CD14-positive monocyte (primary cell): ENCODE measurements at regions not wholly inside any gene's neighbourhood (a gene's known extent, or its start where the extent isn't known, plus 50 kb on each side); places are given as distances from the start of the nearest gene placed in this dataset.

Experiments
- DNase-seq, 3 donors: peaks; one replicate each; pipeline ENCODE4 v3.0.0-alpha.2; 2011 to 2022
- H2AFZ ChIP-seq: 2 replicates; pipeline ENCODE4 v1.6.0; 2012; ENCODE audit warnings: mild to moderate bottlenecking, low read depth, low read length, inconsistent platforms; ENCODE audit not compliant: insufficient read depth, poor library complexity, severe bottlenecking
- H3K27ac ChIP-seq, 2 donors: 1 replicate in 1 of 2; 2 replicates in 1 of 2; pipeline ENCODE4 v1.5.1; 2012 to 2013; ENCODE audit warnings: low read length in 2 of 2, control low read depth in 1 of 2, inconsistent platforms in 1 of 2, low read depth in 1 of 2, mild to moderate bottlenecking in 1 of 2
- H3K27me3 ChIP-seq, 2 donors: one replicate each; pipeline versions ENCODE4 v1.6.0 to v1.6.1; 2011 to 2013; ENCODE audit warnings: low read length in 2 of 2; ENCODE audit not compliant: control insufficient read depth in 2 of 2, insufficient read depth in 2 of 2
- H3K36me3 ChIP-seq, 2 donors: replicated peaks in 1 of 2; 1 replicate in 1 of 2; 2 replicates in 1 of 2; pipeline versions ENCODE4 v1.5.1 to v1.6.1; 2012 to 2013; ENCODE audit warnings: low read length in 2 of 2, control low read depth in 1 of 2, inconsistent platforms in 1 of 2, mild to moderate bottlenecking in 1 of 2; ENCODE audit not compliant: insufficient read depth in 2 of 2, control insufficient read depth in 1 of 2
- H3K4me1 ChIP-seq, 2 donors: 1 replicate in 1 of 2; 2 replicates in 1 of 2; pipeline versions ENCODE4 v1.5.1 to v1.6.1; 2012 to 2013; ENCODE audit warnings: low read length in 2 of 2, control low read depth in 1 of 2, inconsistent platforms in 1 of 2, mild to moderate bottlenecking in 1 of 2, moderate library complexity in 1 of 2; ENCODE audit not compliant: insufficient read depth in 2 of 2, control insufficient read depth in 1 of 2
- H3K4me2 ChIP-seq: replicated peaks from 2 replicates; pipeline ENCODE3; 2012; ENCODE audit warnings: low read length, moderate library complexity, mild to moderate bottlenecking; ENCODE audit not compliant: poor library complexity, severe bottlenecking; ENCODE audit errors: extremely low read depth
- H3K4me3 ChIP-seq, 3 experiments: fragments of 200-600 bp in 1 of 3; sonication (generic) in 1 of 3; replicated peaks in 1 of 3; 1 replicate in 2 of 3; 2 replicates in 1 of 3; pipeline ENCODE4 v1.5.1; 2011 to 2013; ENCODE audit warnings: low read length in 3 of 3, mild to moderate bottlenecking in 3 of 3, control low read depth in 2 of 3, low read depth in 2 of 3, inconsistent platforms in 1 of 3, moderate library complexity in 1 of 3
- H3K79me2 ChIP-seq: 2 replicates; pipeline ENCODE4 v1.6.0; 2012; ENCODE audit warnings: mild to moderate bottlenecking, control low read depth, inconsistent platforms, low read length, moderate library complexity; ENCODE audit not compliant: insufficient read depth
- H3K9ac ChIP-seq: 2 replicates; pipeline ENCODE4 v1.6.0; 2017; ENCODE audit warnings: low read length, mild to moderate bottlenecking; ENCODE audit not compliant: insufficient read depth, poor library complexity, severe bottlenecking
- H3K9me3 ChIP-seq, 2 donors: replicated peaks in 1 of 2; 1 replicate in 1 of 2; 2 replicates in 1 of 2; pipeline versions ENCODE4 v1.5.1 to v1.6.1; 2012 to 2013; ENCODE audit warnings: low read length in 2 of 2, control low read depth in 1 of 2; ENCODE audit not compliant: control insufficient read depth in 1 of 2, insufficient read depth in 1 of 2
- H4K20me1 ChIP-seq: 2 replicates; pipeline ENCODE4 v1.6.0; 2012; ENCODE audit warnings: mild to moderate bottlenecking, low read length, control low read depth, moderate library complexity; ENCODE audit not compliant: insufficient read depth
- H3K27ac Mint-ChIP-seq, 7 donors: one replicate each; pipeline ENCODE4 v1.8.0; 2020; ENCODE audit warnings: mild to moderate bottlenecking in 7 of 7, mixed read lengths in 7 of 7, moderate library complexity in 6 of 7, inconsistent platforms in 2 of 7
- H3K27me3 Mint-ChIP-seq, 3 donors: one replicate each; pipeline ENCODE4 v1.8.0; 2021 to 2022; ENCODE audit warnings: low read depth in 3 of 3, mild to moderate bottlenecking in 3 of 3, mixed read lengths in 3 of 3, moderate library complexity in 3 of 3, inconsistent platforms in 1 of 3
- H3K36me3 Mint-ChIP-seq, 2 donors: one replicate each; pipeline ENCODE4 v1.8.0; 2020; ENCODE audit warnings: mixed read lengths in 2 of 2, inconsistent platforms in 1 of 2, mild to moderate bottlenecking in 1 of 2
- H3K4me1 Mint-ChIP-seq: one replicate; pipeline ENCODE4 v1.8.0; 2020; ENCODE audit warnings: mild to moderate bottlenecking, mixed read lengths
- H3K4me3 Mint-ChIP-seq, 2 donors: one replicate each; pipeline ENCODE4 v1.8.0; 2020; ENCODE audit warnings: mild to moderate bottlenecking in 2 of 2, mixed read lengths in 2 of 2, moderate library complexity in 1 of 2
- H3K9me3 Mint-ChIP-seq, 7 donors: one replicate each; pipeline ENCODE4 v1.8.0; 2020 to 2022; ENCODE audit warnings: mixed read lengths in 7 of 7, mild to moderate bottlenecking in 6 of 7, moderate library complexity in 6 of 7, inconsistent platforms in 2 of 7
- WGBS: methylation state at CpG from one replicate; pipeline ENCODE4 v1.1.5; 2013; ENCODE audit warnings: missing lambda C conversion rate; ENCODE audit not compliant: insufficient coverage; 5-methylcytosine and 5-hydroxymethylcytosine counted together
- intact Hi-C, 2 donors: fragments of 100-400 bp; cut with micrococcal nuclease; formaldehyde crosslinking; loops; one replicate each; pipeline versions ENCODE4 v1.15.0 to v1.15.1; 2023
- TF ChIP-seq, protein P1 (sequence below): fragments of 200-600 bp; IDR thresholded peaks from one replicate; pipeline ENCODE4 v1.8.0; 2022; ENCODE audit warnings: antibody characterized with exemption, mild to moderate bottlenecking

DNA sequence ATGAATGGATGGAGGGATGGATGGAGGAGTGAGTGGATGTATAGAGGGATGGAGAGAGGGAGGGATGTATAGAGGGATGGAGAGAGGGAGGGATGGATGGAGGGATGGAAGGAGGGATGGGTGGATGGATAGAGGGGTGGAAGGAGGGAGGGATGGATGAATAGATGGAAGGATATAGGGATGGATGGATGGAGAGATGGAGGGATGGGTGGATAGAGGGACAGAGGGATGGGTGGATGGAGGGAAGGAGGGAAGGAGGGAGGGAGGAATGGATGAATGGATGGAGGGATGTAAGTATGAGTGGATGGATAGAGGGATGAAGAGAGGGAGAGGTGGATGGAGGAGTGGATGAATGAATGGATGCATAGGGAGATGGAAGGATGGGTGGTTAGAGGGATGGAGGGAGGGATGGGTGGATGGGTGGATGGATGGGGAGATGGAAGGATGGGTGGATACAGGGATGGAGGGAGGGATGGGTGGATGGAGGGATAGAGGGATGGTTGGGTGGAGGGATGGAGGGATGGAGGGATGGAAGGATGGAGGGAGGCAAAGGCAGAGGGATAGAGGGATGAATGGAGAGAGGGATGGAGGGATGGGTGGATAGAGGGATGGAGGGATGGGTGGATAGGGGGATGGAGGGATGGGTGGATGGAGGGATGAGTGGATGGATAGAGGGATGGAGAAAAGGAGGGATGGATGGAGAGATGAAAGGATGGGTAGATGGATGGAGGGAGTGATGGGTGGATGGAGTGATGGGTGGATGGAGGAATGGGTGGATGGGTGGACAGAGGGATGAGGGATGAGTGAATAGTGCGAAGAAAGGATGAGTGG is 313.8 kb downstream of the UACA start:
- Mint-ChIP-seq H3K9me3 (peaks cover 0 to 4% (median 2%) of the 10 kb centered on the region in 7 donors), H3K36me3 (peaks cover 0 to 5% of the 10 kb centered on the region in 2 donors), H3K4me1 (peaks cover 23% of the 10 kb centered on the region), H3K27me3 (peaks cover 19 to 26% (median 24%) of the 10 kb centered on the region in 3 donors), H3K27ac (peak overlapping the region in 1 of 7 donors; percentile 35), H3K4me3 (no peak overlapping the region)
- H3K9ac ChIP-seq, result no peak overlapping the region
- no peaks in the 10 kb centered on the region for H4K20me1 ChIP-seq
- intact Hi-C loops, result no loop called here
- no peaks in the 10 kb centered on the region for H3K9me3 ChIP-seq
- H2AFZ ChIP-seq, result no peak overlapping the region
- no peaks in the 10 kb centered on the region for H3K79me2 ChIP-seq
- TF ChIP-seq, protein P1, sequence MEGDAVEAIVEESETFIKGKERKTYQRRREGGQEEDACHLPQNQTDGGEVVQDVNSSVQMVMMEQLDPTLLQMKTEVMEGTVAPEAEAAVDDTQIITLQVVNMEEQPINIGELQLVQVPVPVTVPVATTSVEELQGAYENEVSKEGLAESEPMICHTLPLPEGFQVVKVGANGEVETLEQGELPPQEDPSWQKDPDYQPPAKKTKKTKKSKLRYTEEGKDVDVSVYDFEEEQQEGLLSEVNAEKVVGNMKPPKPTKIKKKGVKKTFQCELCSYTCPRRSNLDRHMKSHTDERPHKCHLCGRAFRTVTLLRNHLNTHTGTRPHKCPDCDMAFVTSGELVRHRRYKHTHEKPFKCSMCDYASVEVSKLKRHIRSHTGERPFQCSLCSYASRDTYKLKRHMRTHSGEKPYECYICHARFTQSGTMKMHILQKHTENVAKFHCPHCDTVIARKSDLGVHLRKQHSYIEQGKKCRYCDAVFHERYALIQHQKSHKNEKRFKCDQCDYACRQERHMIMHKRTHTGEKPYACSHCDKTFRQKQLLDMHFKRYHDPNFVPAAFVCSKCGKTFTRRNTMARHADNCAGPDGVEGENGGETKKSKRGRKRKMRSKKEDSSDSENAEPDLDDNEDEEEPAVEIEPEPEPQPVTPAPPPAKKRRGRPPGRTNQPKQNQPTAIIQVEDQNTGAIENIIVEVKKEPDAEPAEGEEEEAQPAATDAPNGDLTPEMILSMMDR, result peak; percentile 13
- no peak for DNase-seq
- WGBS, result 91% methylated on average over 1 of the region's 1 CpG
- no peak overlapping the region for H3K4me2 ChIP-seq
- H3K4me3 ChIP-seq, result no peak overlapping the region
- H3K27ac ChIP-seq, result no peak overlapping the region
- H3K36me3 ChIP-seq, result no peaks in the 10 kb centered on the region
- H3K4me1 ChIP-seq, result peaks cover 18 to 19% of the 10 kb centered on the region in 2 donors
- no peaks in the 10 kb centered on the region for H3K27me3 ChIP-seq

DNA sequence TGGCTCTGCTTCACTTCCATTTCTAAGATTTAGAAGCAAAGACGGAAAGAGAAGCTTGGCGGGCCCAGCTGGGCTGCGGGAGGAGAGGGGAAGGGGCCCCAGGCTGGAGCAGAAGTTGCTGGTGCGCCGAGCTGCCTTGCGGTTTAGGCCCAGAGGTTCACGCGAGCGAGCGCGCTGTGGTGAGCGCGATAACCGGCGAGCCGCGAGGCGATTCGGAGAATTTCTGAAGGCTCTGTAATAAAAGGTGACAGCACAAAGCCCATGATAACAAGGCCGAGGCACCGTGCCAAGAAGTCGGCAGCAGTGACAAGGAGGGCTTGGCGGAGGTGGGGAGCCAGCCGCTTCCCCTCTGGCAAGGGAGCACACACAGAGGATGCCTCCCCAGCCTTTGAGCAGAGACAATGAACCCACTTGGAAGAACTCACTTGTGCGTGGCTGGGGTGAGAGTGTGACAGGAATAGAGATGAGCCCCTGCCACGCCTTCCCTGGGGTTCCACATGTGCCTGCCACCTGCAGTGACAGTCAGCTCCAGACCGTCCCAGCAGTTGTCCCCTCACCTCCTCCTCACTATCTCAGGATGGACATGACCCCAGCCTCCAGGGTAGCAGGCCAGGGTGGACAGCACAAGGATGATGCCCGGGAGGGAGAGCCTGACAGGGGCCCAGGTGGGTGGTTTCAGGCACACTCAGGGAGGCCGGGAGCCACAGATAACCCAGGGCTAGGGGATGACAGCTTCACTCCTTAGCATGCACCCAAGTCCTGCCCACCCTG is 315.2 kb downstream of the UACA start:
- H3K27ac ChIP-seq, result no peak overlapping the region
- Mint-ChIP-seq H3K9me3 (peaks cover 0 to 3% (median 2%) of the 10 kb centered on the region in 7 donors), H3K27ac (peak overlapping the region in 6 of 7 donors; percentile 5 to 88 (median 71)), H3K4me3 (peak overlapping the region; percentile 60 to 91), H3K4me1 (peaks cover 29% of the 10 kb centered on the region), H3K27me3 (peaks cover 20 to 28% (median 26%) of the 10 kb centered on the region in 3 donors), H3K36me3 (peaks cover 0 to 5% of the 10 kb centered on the region in 2 donors)
- H3K36me3 ChIP-seq, result no peaks in the 10 kb centered on the region
- 2% methylated on average over 25 of the region's 29 CpGs for WGBS
- peak overlapping the region; percentile 33 for H3K4me2 ChIP-seq
- H3K27me3 ChIP-seq, result no peaks in the 10 kb centered on the region
- H3K9ac ChIP-seq, result peak overlapping the region; percentile 15
- no peaks in the 10 kb centered on the region for H3K9me3 ChIP-seq
- peaks cover 29% of the 10 kb centered on the region in 2 donors for H3K4me1 ChIP-seq
- intact Hi-C loops, result no loop called here
- H4K20me1 ChIP-seq, result no peaks in the 10 kb centered on the region
- DNase-seq, result peak; percentile 54 to 73 (median 61)
- H3K79me2 ChIP-seq, result no peaks in the 10 kb centered on the region
- peak overlapping the region; percentile 65 for H2AFZ ChIP-seq
- TF ChIP-seq, protein P1, result no peak
- peak overlapping the region in 1 of 3 experiments; percentile 43 for H3K4me3 ChIP-seq
